Psoas muscle (tissue), 7 donors: ENCODE measurements at regions not wholly inside any gene's neighbourhood (a gene's known extent, or its start where the extent isn't known, plus 50 kb on each side); places are given as distances from the start of the nearest gene placed in this dataset.

Experiments
- ATAC-seq, 4 donors: fragments of 200-7000 bp; cut with Tn5 transposase; one replicate each; pipeline ENCODE4 v1.9.1; 2020; ENCODE audit warnings: moderate library complexity in 3 of 4, mild to moderate bottlenecking in 2 of 4
- DNase-seq, 2 donors: peaks; one replicate each; pipeline ENCODE4 v3.0.0-alpha.2; 2020
- H3K27ac ChIP-seq: fragments of 200-600 bp; one replicate; pipeline ENCODE4 v1.8.0; 2022
- H3K27me3 ChIP-seq, 3 donors: fragments of 200-600 bp in 1 of 3; one replicate each; pipeline versions ENCODE4 v1.6.1 to v1.8.0; 2013 to 2022; ENCODE audit warnings: low read length in 2 of 3, mild to moderate bottlenecking in 2 of 3, moderate library complexity in 1 of 3; ENCODE audit not compliant: insufficient read depth in 3 of 3
- H3K36me3 ChIP-seq, 2 donors: fragments of 200-600 bp in 1 of 2; one replicate each; pipeline versions ENCODE4 v1.6.1 to v1.8.0; 2013 to 2022; ENCODE audit warnings: low read depth in 1 of 2, mild to moderate bottlenecking in 1 of 2, moderate library complexity in 1 of 2; ENCODE audit not compliant: insufficient read depth in 1 of 2
- H3K4me1 ChIP-seq: fragments of 200-600 bp; one replicate; pipeline ENCODE4 v1.8.0; 2022
- H3K4me3 ChIP-seq: fragments of 200-600 bp; one replicate; pipeline ENCODE4 v1.8.0; 2022; ENCODE audit warnings: mild to moderate bottlenecking
- H3K9me3 ChIP-seq: fragments of 200-600 bp; one replicate; pipeline ENCODE4 v1.8.0; 2022
- CTCF ChIP-seq: fragments of 200-600 bp; IDR thresholded peaks from one replicate; pipeline ENCODE4 v1.8.0; 2022; ENCODE audit warnings: antibody characterized with exemption
- WGBS, 3 donors: extraction: QIAGEN DNeasy Blood & Tissue Kit; methylation state at CpG; one replicate each; pipeline versions ENCODE4 v1.1.6 to v1.1.7; 2013; 5-methylcytosine and 5-hydroxymethylcytosine counted together
- intact Hi-C, 2 donors: fragments of 100-400 bp; cut with DNase I; formaldehyde crosslinking; loops; one replicate each; pipeline versions ENCODE4 v1.11.0 to v1.14.2; 2022
- donor health status: healthy with polysubstance abuse.
- donor health status: DM: no; HTN: no; CAD: no; lungs with moderate emphysema.
- donor health status: Bipolar disorder and iron deficiency.
- donor health status: healthy.
- donor health status: DM: yes; HTN: yes; CAD: no.
- donor health status: DM: no; HTN: no; CAD: no.
- donor health status: DM: yes; HTN: yes; CAD: no.

GRCh38 chr12:72093424-72093823 lies 154.8 kb downstream of the TPH2 start:
- Histone ChIP-seq H3K4me1 (no peaks in the 10 kb centered on the region), H3K9me3 (no peaks in the 10 kb centered on the region), H3K4me3 (no peak overlapping the region), H3K36me3 (no peaks in the 10 kb centered on the region), H3K27me3 (no peaks in the 10 kb centered on the region), H3K27ac (no peak overlapping the region)
- intact Hi-C loops: no loop called here
- ATAC-seq (no peak), DNase-seq (no peak)
- WGBS, 3 donors: 90 to 93% (median 92%) methylated on average over 2 of the region's 2 CpGs
- TF ChIP-seq CTCF: no peak

DNA sequence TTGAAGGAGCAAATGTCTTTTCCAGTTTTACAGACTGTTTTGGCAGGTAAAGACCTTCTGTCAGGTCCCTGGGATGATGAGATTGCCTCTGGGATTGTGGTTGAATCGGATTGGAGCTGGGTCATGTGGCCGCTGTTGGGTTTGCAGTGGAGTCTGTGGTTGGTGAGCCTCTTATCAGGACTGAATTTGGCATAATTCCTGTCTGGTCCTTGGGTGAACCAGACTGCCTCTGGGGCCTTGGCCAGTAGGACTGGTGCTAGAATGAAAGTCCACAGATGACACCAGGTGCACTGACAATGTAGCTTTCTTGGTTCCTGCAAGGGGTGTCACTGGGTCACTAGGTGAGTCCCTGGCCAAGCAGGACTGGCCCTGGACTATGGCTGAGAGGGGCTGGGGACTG lies 155.3 kb downstream of the TPH2 start:
- intact Hi-C loops: no loop called here
- H3K4me3 ChIP-seq: no peak overlapping the region
- ATAC-seq (no peak), DNase-seq (no peak)
- H3K9me3 ChIP-seq: no peaks in the 10 kb centered on the region
- no peak overlapping the region for H3K27ac ChIP-seq
- no peaks in the 10 kb centered on the region for H3K36me3 ChIP-seq
- WGBS, 3 donors: 88 to 92% (median 91%) methylated on average over 2 of the region's 2 CpGs
- no peaks in the 10 kb centered on the region for H3K27me3 ChIP-seq
- no peak for TF ChIP-seq CTCF
- no peaks in the 10 kb centered on the region for H3K4me1 ChIP-seq

DNA sequence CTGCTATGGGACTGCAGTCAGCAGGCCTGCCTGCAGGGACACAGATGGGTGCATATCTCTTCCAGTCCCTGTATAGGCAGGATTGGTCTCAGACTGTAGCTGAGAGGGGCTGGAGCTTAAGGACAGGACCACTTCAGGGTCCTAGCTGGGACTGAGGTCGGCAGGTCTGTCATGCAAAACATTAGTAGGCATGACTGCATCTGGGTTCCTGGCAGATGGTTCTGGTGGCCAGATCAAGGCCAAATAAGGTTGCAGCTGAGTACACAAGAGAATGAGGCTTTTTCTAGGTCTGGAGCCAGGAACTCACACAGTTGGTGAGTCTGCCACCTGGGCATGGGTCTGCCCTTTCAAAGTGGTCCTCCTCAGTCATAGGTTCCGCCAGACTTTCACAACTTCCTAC lies 155.8 kb downstream of the TPH2 start:
- no peaks in the 10 kb centered on the region for H3K4me1 ChIP-seq
- H3K4me3 ChIP-seq: no peak overlapping the region
- TF ChIP-seq CTCF: no peak
- intact Hi-C loops: no loop called here
- no peak for DNase-seq
- H3K36me3 ChIP-seq: no peaks in the 10 kb centered on the region
- no peaks in the 10 kb centered on the region for H3K9me3 ChIP-seq
- 60 to 63% (median 63%) methylated on average over 2 of the region's 2 CpGs for WGBS, 3 donors
- ATAC-seq: no peak
- no peaks in the 10 kb centered on the region for H3K27me3 ChIP-seq
- H3K27ac ChIP-seq: no peak overlapping the region

DNA sequence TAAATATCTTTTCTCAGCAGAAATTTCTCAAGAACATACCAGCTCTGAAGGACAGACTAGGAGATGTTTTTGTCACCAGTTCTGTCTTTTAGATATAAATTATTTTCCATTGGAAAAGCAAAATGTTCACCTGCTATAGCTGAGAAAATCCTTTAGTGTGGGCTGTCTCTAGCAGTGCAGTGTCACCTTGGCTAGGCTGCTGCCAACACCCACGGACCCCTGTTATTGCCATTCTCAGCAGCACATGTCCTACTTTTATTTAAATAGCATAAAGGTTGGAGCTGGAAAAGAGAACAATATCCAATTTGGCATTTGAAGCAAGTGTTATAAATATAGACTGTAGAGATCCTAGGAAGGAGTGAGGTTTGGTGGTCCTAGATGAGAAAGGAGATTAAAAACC lies 156.4 kb downstream of the TPH2 start:
- no peaks in the 10 kb centered on the region for H3K36me3 ChIP-seq
- H3K9me3 ChIP-seq: no peaks in the 10 kb centered on the region
- no peak for TF ChIP-seq CTCF
- intact Hi-C loops: no loop called here
- DNase-seq: no peak
- H3K4me1 ChIP-seq: no peaks in the 10 kb centered on the region
- H3K27ac ChIP-seq: no peak overlapping the region
- WGBS, 3 donors: 66 to 83% (median 68%) methylated on average over 1 of the region's 1 CpG
- H3K4me3 ChIP-seq: no peak overlapping the region
- no peak for ATAC-seq
- H3K27me3 ChIP-seq: no peaks in the 10 kb centered on the region

GRCh38 chr12:72098622-72099021 lies 160.0 kb downstream of the TPH2 start:
- ATAC-seq: no peak
- 68 to 79% (median 75%) methylated on average over 4 of the region's 4 CpGs for WGBS, 3 donors
- Histone ChIP-seq H3K4me1 (no peaks in the 10 kb centered on the region), H3K27ac (no peak overlapping the region), H3K27me3 (no peaks in the 10 kb centered on the region), H3K36me3 (no peaks in the 10 kb centered on the region), H3K4me3 (no peak overlapping the region), H3K9me3 (no peaks in the 10 kb centered on the region)
- no peak for TF ChIP-seq CTCF
- intact Hi-C loops: no loop called here
- DNase-seq: no peak
